Cardiac fibroblast (primary cell): ENCODE measurements at regions not wholly inside any gene's neighbourhood (a gene's known extent, or its start where the extent isn't known, plus 50 kb on each side); places are given as distances from the start of the nearest gene placed in this dataset.

Experiments used
- DNase-seq, 2 donors: peaks; one replicate each; pipeline versions ENCODE4 v3.0.0 to v3.0.0-alpha.2; 2010; ENCODE audit warnings: low read depth in 2 of 2
- H3K4me3 ChIP-seq, 2 donors: replicated peaks in 1 of 2; 1 replicate in 1 of 2; 2 replicates in 1 of 2; pipeline ENCODE4 v1.5.1; 2011; ENCODE audit warnings: low read depth in 2 of 2, low read length in 2 of 2, mild to moderate bottlenecking in 2 of 2, moderate library complexity in 1 of 2
- CTCF ChIP-seq: IDR thresholded peaks from one replicate; pipeline ENCODE4 v1.5.1; 2011; ENCODE audit warnings: low read depth, mild to moderate bottlenecking, low read length, inconsistent platforms

- DNase-seq, result no peak
- no peak overlapping the region for H3K4me3 ChIP-seq
- no peak for TF ChIP-seq CTCF
Observed at GRCh38 chr22:48015701-48016100, 1253.3 kb downstream of the TBC1D22A start.

GRCh38 chr22:48004936-48005335 is 1242.5 kb downstream of the TBC1D22A start:
- no peak for TF ChIP-seq CTCF
- H3K4me3 ChIP-seq, result no peak overlapping the region
- no peak for DNase-seq

GRCh38 chr22:48004038-48004437 is 1241.6 kb downstream of the TBC1D22A start:
- no peak for TF ChIP-seq CTCF
- no peak for DNase-seq
- H3K4me3 ChIP-seq, result no peak overlapping the region

- no peak overlapping the region for H3K4me3 ChIP-seq
- TF ChIP-seq CTCF, result no peak
- DNase-seq, result no peak
Observed at GRCh38 chr22:48001101-48001500, 1238.7 kb downstream of the TBC1D22A start.

GRCh38 chr22:47997612-47998011 is 1235.2 kb downstream of the TBC1D22A start:
- no peak for DNase-seq
- no peak for TF ChIP-seq CTCF
- no peak overlapping the region for H3K4me3 ChIP-seq

- H3K4me3 ChIP-seq, result no peak overlapping the region
- no peak for DNase-seq
- no peak for TF ChIP-seq CTCF
Observed at GRCh38 chr22:47997052-47997590, 1234.7 kb downstream of the TBC1D22A start.

- no peak overlapping the region for H3K4me3 ChIP-seq
- no peak for DNase-seq
- TF ChIP-seq CTCF, result no peak
Observed at GRCh38 chr22:47996446-47996857, 1234.0 kb downstream of the TBC1D22A start.
